Neural progenitor cell (in vitro differentiated cells): ENCODE measurements at regions not wholly inside any gene's neighbourhood (a gene's known extent, or its start where the extent isn't known, plus 50 kb on each side); places are given as distances from the start of the nearest gene placed in this dataset.

ENCODE experiments used
- DNase-seq: peaks from one replicate; pipeline ENCODE4 v3.0.0-alpha.2; 2016; ENCODE audit warnings: low spot score
- H2AFZ ChIP-seq: fragments of 200-600 bp; sonication (generic); replicated peaks from 2 replicates; pipeline ENCODE4 v1.6.1; 2016; ENCODE audit warnings: antibody characterized with exemption
- H3F3A ChIP-seq: fragments of 200-600 bp; sonication (generic); 2 replicates; pipeline ENCODE4 v1.6.1; 2016; ENCODE audit warnings: antibody characterized with exemption, low read depth
- H3K27ac ChIP-seq: fragments of 200-600 bp; sonication (generic); 2 replicates; pipeline ENCODE4 v1.5.1; 2016; ENCODE audit warnings: mild to moderate bottlenecking
- H3K27me3 ChIP-seq: fragments of 200-600 bp; sonication (generic); 2 replicates; pipeline ENCODE4 v1.6.1; 2016; ENCODE audit warnings: mild to moderate bottlenecking, moderate library complexity
- H3K36me3 ChIP-seq: fragments of 200-600 bp; sonication (generic); 2 replicates; pipeline ENCODE4 v1.5.1; 2016
- H3K4me1 ChIP-seq: fragments of 200-600 bp; sonication (generic); 2 replicates; pipeline ENCODE4 v1.6.1; 2016; ENCODE audit warnings: mixed run types
- H3K4me2 ChIP-seq: fragments of 200-600 bp; sonication (generic); 2 replicates; pipeline ENCODE4 v1.6.1; 2016
- H3K4me3 ChIP-seq: fragments of 200-600 bp; sonication (generic); 2 replicates; pipeline ENCODE4 v1.5.1; 2016
- H3K79me2 ChIP-seq: fragments of 200-600 bp; sonication (generic); 2 replicates; pipeline ENCODE4 v1.6.1; 2016; ENCODE audit warnings: low read depth
- H3K9ac ChIP-seq: fragments of 200-600 bp; sonication (generic); 2 replicates; pipeline ENCODE4 v1.6.1; 2016
- H3K9me3 ChIP-seq: fragments of 200-600 bp; sonication (generic); 2 replicates; pipeline ENCODE4 v1.5.1; 2016; ENCODE audit warnings: low read depth
- H4K20me1 ChIP-seq: fragments of 200-600 bp; sonication (generic); 2 replicates; pipeline ENCODE4 v1.6.1; 2016; ENCODE audit warnings: low read depth
- H3K27ac Mint-ChIP-seq: 3 replicates; pipeline ENCODE4 v1.8.0; 2021; ENCODE audit warnings: mixed read lengths
- H3K27me3 Mint-ChIP-seq: 2 replicates; pipeline ENCODE4 v1.8.0; 2022; ENCODE audit warnings: low read depth, mild to moderate bottlenecking, inconsistent platforms, moderate library complexity, mixed read lengths; ENCODE audit not compliant: insufficient read depth
- H3K36me3 Mint-ChIP-seq: 3 replicates; pipeline ENCODE4 v1.8.0; 2021; ENCODE audit warnings: mixed read lengths
- H3K4me1 Mint-ChIP-seq: 3 replicates; pipeline ENCODE4 v1.8.0; 2021; ENCODE audit warnings: mixed read lengths
- H3K4me3 Mint-ChIP-seq: 3 replicates; pipeline ENCODE4 v1.8.0; 2021; ENCODE audit warnings: mild to moderate bottlenecking, moderate library complexity, mixed read lengths
- H3K9me3 Mint-ChIP-seq: 3 replicates; pipeline ENCODE4 v1.8.0; 2020; ENCODE audit warnings: mixed read lengths
- EZH2 ChIP-seq: fragments of 200-600 bp; sonication (generic); IDR thresholded peaks from 2 replicates; pipeline ENCODE4 v1.6.1; 2017; ENCODE audit warnings: antibody characterized with exemption, mild to moderate bottlenecking, moderate library complexity
- EZH2phosphoT487 ChIP-seq: fragments of 200-600 bp; sonication (generic); IDR thresholded peaks from 2 replicates; pipeline ENCODE4 v1.6.1; 2017; ENCODE audit warnings: antibody characterized with exemption
- TF ChIP-seq, protein P1 (sequence below): fragments of 200-600 bp; sonication (generic); IDR thresholded peaks from 2 replicates; pipeline ENCODE4 v1.5.1; 2017; ENCODE audit warnings: antibody characterized with exemption, mild to moderate bottlenecking

DNA sequence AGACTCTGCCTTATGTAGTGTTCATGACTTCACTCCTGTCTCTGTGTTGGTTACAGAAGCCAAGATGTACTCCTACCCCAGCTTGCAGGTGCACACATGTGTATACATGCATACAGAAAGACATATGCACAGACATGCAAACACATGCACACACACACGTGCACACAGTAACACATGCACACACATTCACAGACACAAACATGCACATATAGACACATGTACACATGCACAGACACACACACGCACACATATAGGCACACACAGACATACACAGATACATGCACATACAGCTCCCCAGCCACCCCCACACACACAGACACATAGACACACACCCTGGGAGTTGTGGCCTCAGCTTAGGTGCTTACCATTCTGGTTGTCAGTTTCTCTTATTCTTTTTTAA is 362.6 kb upstream of the C1orf174 start:
- no peak overlapping the region for H3K27ac Mint-ChIP-seq
- Histone ChIP-seq H3F3A (no peaks in the 10 kb centered on the region), H3K9me3 (peaks cover 6% of the 10 kb centered on the region), H3K36me3 (no peaks in the 10 kb centered on the region), H3K4me3 (no peak overlapping the region), H3K79me2 (no peaks in the 10 kb centered on the region), H3K9ac (no peak overlapping the region), H3K4me1 (peaks cover 4% of the 10 kb centered on the region), H3K27ac (no peak overlapping the region), H4K20me1 (no peaks in the 10 kb centered on the region), H2AFZ (no peak overlapping the region), H3K27me3 (no peaks in the 10 kb centered on the region), H3K4me2 (no peak overlapping the region)
- H3K4me3 Mint-ChIP-seq, result no peak overlapping the region
- H3K27me3 Mint-ChIP-seq, result peaks cover 6% of the 10 kb centered on the region
- H3K4me1 Mint-ChIP-seq, result peaks cover 6% of the 10 kb centered on the region
- no peaks in the 10 kb centered on the region for H3K36me3 Mint-ChIP-seq
- no peak for TF ChIP-seq EZH2phosphoT487
- TF ChIP-seq, protein P1, sequence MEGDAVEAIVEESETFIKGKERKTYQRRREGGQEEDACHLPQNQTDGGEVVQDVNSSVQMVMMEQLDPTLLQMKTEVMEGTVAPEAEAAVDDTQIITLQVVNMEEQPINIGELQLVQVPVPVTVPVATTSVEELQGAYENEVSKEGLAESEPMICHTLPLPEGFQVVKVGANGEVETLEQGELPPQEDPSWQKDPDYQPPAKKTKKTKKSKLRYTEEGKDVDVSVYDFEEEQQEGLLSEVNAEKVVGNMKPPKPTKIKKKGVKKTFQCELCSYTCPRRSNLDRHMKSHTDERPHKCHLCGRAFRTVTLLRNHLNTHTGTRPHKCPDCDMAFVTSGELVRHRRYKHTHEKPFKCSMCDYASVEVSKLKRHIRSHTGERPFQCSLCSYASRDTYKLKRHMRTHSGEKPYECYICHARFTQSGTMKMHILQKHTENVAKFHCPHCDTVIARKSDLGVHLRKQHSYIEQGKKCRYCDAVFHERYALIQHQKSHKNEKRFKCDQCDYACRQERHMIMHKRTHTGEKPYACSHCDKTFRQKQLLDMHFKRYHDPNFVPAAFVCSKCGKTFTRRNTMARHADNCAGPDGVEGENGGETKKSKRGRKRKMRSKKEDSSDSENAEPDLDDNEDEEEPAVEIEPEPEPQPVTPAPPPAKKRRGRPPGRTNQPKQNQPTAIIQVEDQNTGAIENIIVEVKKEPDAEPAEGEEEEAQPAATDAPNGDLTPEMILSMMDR, result no peak
- TF ChIP-seq EZH2, result no peak
- H3K9me3 Mint-ChIP-seq, result peaks cover 20% of the 10 kb centered on the region
- no peak for DNase-seq

DNA sequence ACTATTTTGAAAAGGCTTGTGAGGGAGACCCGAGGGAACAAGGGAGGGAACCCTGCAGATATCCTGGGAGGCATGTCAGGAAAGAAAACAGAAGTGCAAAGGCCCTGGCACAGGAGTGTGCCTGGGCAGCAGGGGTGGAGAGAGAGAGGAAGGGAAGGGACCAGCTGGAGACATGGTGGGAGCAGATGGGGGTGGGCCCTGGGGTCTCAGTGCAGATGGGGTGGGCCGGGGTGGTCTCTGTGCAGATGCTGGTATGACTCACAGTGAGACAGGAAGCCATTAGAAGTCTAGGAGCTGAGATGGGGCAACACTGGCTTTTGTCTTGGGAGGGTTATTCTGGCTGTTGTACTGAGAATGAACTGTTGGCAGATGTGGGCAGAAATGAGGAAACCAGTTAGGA is 363.6 kb upstream of the C1orf174 start:
- Mint-ChIP-seq H3K36me3 (no peaks in the 10 kb centered on the region), H3K27ac (no peak overlapping the region), H3K4me1 (peaks cover 14% of the 10 kb centered on the region), H3K4me3 (no peak overlapping the region), H3K27me3 (peaks cover 6% of the 10 kb centered on the region), H3K9me3 (peaks cover 12% of the 10 kb centered on the region)
- peaks cover 4% of the 10 kb centered on the region for H3K4me1 ChIP-seq
- H3F3A ChIP-seq, result no peaks in the 10 kb centered on the region
- DNase-seq, result no peak
- H3K4me3 ChIP-seq, result no peak overlapping the region
- no peak overlapping the region for H2AFZ ChIP-seq
- peaks cover 6% of the 10 kb centered on the region for H3K9me3 ChIP-seq
- no peaks in the 10 kb centered on the region for H3K79me2 ChIP-seq
- no peak overlapping the region for H3K4me2 ChIP-seq
- H3K36me3 ChIP-seq, result no peaks in the 10 kb centered on the region
- no peak overlapping the region for H3K9ac ChIP-seq
- TF ChIP-seq, protein P1, result no peak
- TF ChIP-seq EZH2phosphoT487, result no peak
- TF ChIP-seq EZH2, result no peak
- H3K27ac ChIP-seq, result no peak overlapping the region
- H3K27me3 ChIP-seq, result no peaks in the 10 kb centered on the region
- H4K20me1 ChIP-seq, result no peaks in the 10 kb centered on the region

DNA sequence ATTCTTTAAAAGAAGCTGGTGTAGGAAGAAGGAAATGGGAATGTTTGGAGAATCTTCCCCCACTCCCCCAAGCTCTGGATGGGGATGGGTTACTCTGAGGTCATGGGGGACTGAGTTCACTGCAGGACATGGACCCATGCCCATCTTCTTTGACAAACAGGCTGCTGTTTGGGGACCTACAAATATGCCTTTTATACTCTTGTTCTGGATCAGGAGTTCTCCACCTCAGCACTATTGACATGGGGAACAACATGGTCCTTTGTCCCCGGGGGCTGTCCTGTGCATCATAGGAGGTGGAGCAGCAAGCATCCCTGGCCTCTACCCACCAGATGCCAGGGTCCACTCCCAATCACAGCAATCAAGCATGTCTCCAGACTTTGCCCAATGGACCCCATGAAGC is 365.8 kb upstream of the C1orf174 start:
- TF ChIP-seq EZH2phosphoT487, result no peak
- no peaks in the 10 kb centered on the region for H4K20me1 ChIP-seq
- no peak overlapping the region for H3K27ac ChIP-seq
- Mint-ChIP-seq H3K27ac (no peak overlapping the region), H3K4me3 (no peak overlapping the region), H3K36me3 (no peaks in the 10 kb centered on the region), H3K9me3 (peaks cover 2% of the 10 kb centered on the region), H3K27me3 (peaks cover 7% of the 10 kb centered on the region), H3K4me1 (peaks cover 33% of the 10 kb centered on the region)
- H3K9ac ChIP-seq, result no peak overlapping the region
- peaks cover 9% of the 10 kb centered on the region for H3K4me1 ChIP-seq
- H3K9me3 ChIP-seq, result no peaks in the 10 kb centered on the region
- H3K79me2 ChIP-seq, result no peaks in the 10 kb centered on the region
- no peak overlapping the region for H3K4me2 ChIP-seq
- H2AFZ ChIP-seq, result no peak overlapping the region
- H3K4me3 ChIP-seq, result no peak overlapping the region
- no peaks in the 10 kb centered on the region for H3K36me3 ChIP-seq
- no peaks in the 10 kb centered on the region for H3F3A ChIP-seq
- no peaks in the 10 kb centered on the region for H3K27me3 ChIP-seq
- no peak for DNase-seq

DNA sequence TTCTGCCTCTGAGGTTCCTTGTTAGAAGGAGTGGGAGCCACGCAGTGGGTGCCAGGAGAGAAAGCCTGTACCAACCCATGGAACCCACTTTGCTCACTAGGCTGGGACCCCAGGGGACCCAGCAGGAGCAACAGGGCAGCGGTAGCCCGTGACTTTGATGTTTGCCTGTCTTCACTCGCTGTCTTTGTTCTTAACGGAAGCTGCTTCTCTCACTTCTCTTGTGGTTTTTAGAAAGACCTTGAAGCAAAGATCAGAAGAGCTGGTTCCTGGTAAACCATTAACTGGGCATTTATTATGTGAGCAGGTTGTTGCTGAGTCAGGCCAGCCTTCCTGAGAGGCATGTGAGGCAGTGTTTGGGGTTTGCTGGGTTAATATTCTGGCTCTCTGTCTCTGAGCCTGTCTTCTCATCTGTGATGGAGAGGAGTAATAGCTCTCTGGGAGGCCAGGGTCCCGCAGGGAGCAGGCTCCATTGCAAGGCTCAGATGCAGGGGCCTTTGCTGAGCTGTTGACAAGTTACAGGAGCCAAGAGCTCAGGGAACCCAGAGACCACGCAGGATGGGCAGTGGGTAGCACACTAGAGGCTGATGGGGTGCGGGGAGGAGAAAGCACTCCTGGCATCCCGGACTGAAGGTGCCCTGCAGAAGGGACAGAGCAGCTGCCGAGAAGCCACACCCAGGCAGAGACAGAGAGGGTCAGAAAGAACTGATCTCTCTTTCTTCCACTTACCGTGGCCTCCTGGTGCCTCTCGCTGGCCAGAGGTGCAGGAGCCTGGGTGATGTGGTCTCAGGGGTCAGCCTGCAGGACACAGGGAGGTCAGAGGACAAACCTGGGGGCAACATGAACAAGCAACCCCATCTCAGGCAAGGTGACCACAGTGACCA is 367.5 kb upstream of the C1orf174 start:
- Histone ChIP-seq H3K4me2 (no peak overlapping the region), H3K9me3 (no peaks in the 10 kb centered on the region), H3K27ac (no peak overlapping the region), H3K9ac (no peak overlapping the region), H3K36me3 (no peaks in the 10 kb centered on the region), H3K79me2 (no peaks in the 10 kb centered on the region), H3F3A (no peaks in the 10 kb centered on the region), H3K4me3 (no peak overlapping the region), H3K27me3 (no peaks in the 10 kb centered on the region), H3K4me1 (peaks cover 10% of the 10 kb centered on the region), H4K20me1 (no peaks in the 10 kb centered on the region), H2AFZ (no peak overlapping the region)
- Mint-ChIP-seq H3K36me3 (no peaks in the 10 kb centered on the region), H3K4me1 (peaks cover 48% of the 10 kb centered on the region), H3K4me3 (no peak overlapping the region), H3K27me3 (peaks cover 13% of the 10 kb centered on the region), H3K9me3 (peaks cover 2% of the 10 kb centered on the region), H3K27ac (peak overlapping the region; percentile 47)
- TF ChIP-seq, protein P1, result no peak
- TF ChIP-seq EZH2, result no peak
- no peak for TF ChIP-seq EZH2phosphoT487
- DNase-seq, result no peak
